Breast epithelium (tissue), 3 donors: ENCODE measurements at regions not wholly inside any gene's neighbourhood (a gene's known extent, or its start where the extent isn't known, plus 50 kb on each side); places are given as distances from the start of the nearest gene placed in this dataset.
"Not testable (repeated sequence)": the region's sequence is repeated elsewhere in the genome, so short reads cannot be mapped to it uniquely, and the experiment has no call there.

Experiments used
- CTCF ChIP-seq, 3 donors: fragments of 450-650 bp; IDR thresholded peaks; one replicate each; pipeline ENCODE4 v1.5.1; 2016 to 2017; ENCODE audit warnings: antibody characterized with exemption in 3 of 3, mild to moderate bottlenecking in 3 of 3, moderate library complexity in 3 of 3
- POLR2A ChIP-seq: fragments of 450-650 bp; IDR thresholded peaks from one replicate; pipeline ENCODE4 v1.6.1; 2016; ENCODE audit warnings: antibody characterized with exemption, mild to moderate bottlenecking, moderate library complexity
- POLR2AphosphoS5 ChIP-seq, 3 donors: sonication (generic); formaldehyde crosslinking; IDR thresholded peaks; one replicate each; pipeline ENCODE4 v1.6.1; 2017; ENCODE audit warnings: antibody characterized with exemption in 3 of 3

GRCh38 chr18:22602456-22602855 is 184.7 kb upstream of the CTAGE1 start:
- TF ChIP-seq CTCF (IDR thresholded peaks at IDR 0.05); POLR2AphosphoS5 (IDR thresholded peaks at IDR 0.05); POLR2A: not testable (repeated sequence)
